ENCODE measurements at regions not wholly inside any gene's neighbourhood (a gene's known extent, or its start where the extent isn't known, plus 50 kb on each side); places are given as distances from the start of the nearest gene placed in this dataset.

GRCh38 chr13:73918691-73919090 lies 215.5 kb downstream of the KLF12 start:
- ChIA-PET CTCF (interaction anchor here (0.6 kb wide), 2 partner anchors 24 to 734 kb away, joined by 3 read pairs; no protein-coding TSS in a partner anchor), POLR2A (no interaction called here)
- Histone ChIP-seq H3K27ac (ENCODE audit: extremely low read depth, low read depth, low read length) (no peak overlapping the region), H3K4me3 (ENCODE audit: low read depth, low read length) (no peak overlapping the region), H3K4me1 (ENCODE audit: control insufficient read depth, insufficient read depth, low read length) (no peaks in the 10 kb centered on the region), H3K36me3 (ENCODE audit: control insufficient read depth in 2 of 2, insufficient read depth in 1 of 2, low read length in 2 of 2) (no peaks in the 10 kb centered on the region), H3K9me3 (ENCODE audit: control insufficient read depth, insufficient read depth, low read depth, low read length) (no peaks in the 10 kb centered on the region)
- no peak for TF ChIP-seq ZNF610 (tag by site-specific recombination; IDR thresholded peaks at IDR 0.05; ENCODE audit: borderline replicate concordance)
- TF ChIP-seq GLI2 (tag by site-specific recombination; IDR thresholded peaks at IDR 0.05; ENCODE audit: borderline replicate concordance, low read depth), result no peak
- no peak for TF ChIP-seq ZNF26 (tag by site-specific recombination; IDR thresholded peaks at IDR 0.05)
- TF ChIP-seq KLF1 (tag by site-specific recombination; IDR thresholded peaks at IDR 0.05), result no peak
- no peak for TF ChIP-seq ZNF654 (tag by site-specific recombination; IDR thresholded peaks at IDR 0.05; ENCODE audit: low read depth)
- TF ChIP-seq REST (tag by site-specific recombination; IDR thresholded peaks at IDR 0.05), result no peak
- TF ChIP-seq ZBTB17 (tag by site-specific recombination; IDR thresholded peaks at IDR 0.05), result no peak
- TF ChIP-seq ZSCAN16 (tag by site-specific recombination; IDR thresholded peaks at IDR 0.05), result no peak
- no peak for TF ChIP-seq ZSCAN4 (tag by site-specific recombination; IDR thresholded peaks at IDR 0.05)
- no peak for TF ChIP-seq FEZF1 (tag by site-specific recombination; IDR thresholded peaks at IDR 0.05)

GRCh38 chr13:73913751-73914518 lies 220.3 kb downstream of the KLF12 start:
- POLR2A ChIA-PET, result no interaction called here
- no peaks in the 10 kb centered on the region for H3K4me1 ChIP-seq (ENCODE audit: control insufficient read depth, insufficient read depth, low read length)
- no peaks in the 10 kb centered on the region for H3K9me3 ChIP-seq (ENCODE audit: control insufficient read depth, insufficient read depth, low read depth, low read length)
- H3K4me3 ChIP-seq (ENCODE audit: low read depth, low read length), result no peak overlapping the region
- H3K27ac ChIP-seq (ENCODE audit: extremely low read depth, low read depth, low read length), result no peak overlapping the region
- no peaks in the 10 kb centered on the region for H3K36me3 ChIP-seq (ENCODE audit: control insufficient read depth in 2 of 2, insufficient read depth in 1 of 2, low read length in 2 of 2)
- TF ChIP-seq TRIM28 (IDR thresholded peaks at IDR 0.05; ENCODE audit: borderline replicate concordance, low read length), result no peak
- no peak for TF ChIP-seq ZNF530 (tag by site-specific recombination; IDR thresholded peaks at IDR 0.05; ENCODE audit: low read depth)
- TF ChIP-seq ZNF791 (tag by site-specific recombination; IDR thresholded peaks at IDR 0.05), result no peak
- peak; percentile 59; the same call in 1 of the 2 replicates for TF ChIP-seq ZNF423 (tag by site-specific recombination; IDR thresholded peaks at IDR 0.05)
- TF ChIP-seq ZNF830 (tag by site-specific recombination; IDR thresholded peaks at IDR 0.05; ENCODE audit: low read depth), result no peak
- TF ChIP-seq GLIS1 (tag by site-specific recombination; IDR thresholded peaks at IDR 0.05), result peak; percentile 65
- TF ChIP-seq ZBTB21 (tag by site-specific recombination; IDR thresholded peaks at IDR 0.05), result no peak
- 0 out of 2 replicates have a peak, but pooled peaks have one; percentile 28 for TF ChIP-seq ZIC2 (tag by site-specific recombination; IDR thresholded peaks at IDR 0.05)
- TF ChIP-seq MYNN (tag by site-specific recombination; IDR thresholded peaks at IDR 0.05; ENCODE audit: borderline replicate concordance), result no peak
- TF ChIP-seq ZNF366 (tag by site-specific recombination; conservative IDR thresholded peaks at IDR 0.05), result no peak
- TF ChIP-seq ZNF501 (tag by site-specific recombination; IDR thresholded peaks at IDR 0.05), result no peak
- CTCF ChIA-PET, result no interaction called here

All from HEK293 (cell line).